ENCODE measurements at regions not wholly inside any gene's neighbourhood (a gene's known extent, or its start where the extent isn't known, plus 50 kb on each side); places are given as distances from the start of the nearest gene placed in this dataset.
"Not testable (repeated sequence)": the region's sequence is repeated elsewhere in the genome, so short reads cannot be mapped to it uniquely, and the experiment has no call there.

- Histone ChIP-seq H3F3A (ENCODE audit: insufficient read depth, low read length) (no peaks in the 10 kb centered on the region), H3K4me1 (ENCODE audit: insufficient read depth, low read length, severe bottlenecking) (no peaks in the 10 kb centered on the region), H3K79me2 (ENCODE audit: insufficient read depth, low read length) (no peaks in the 10 kb centered on the region), H3K36me3 (ENCODE audit: insufficient read depth, low read length) (no peaks in the 10 kb centered on the region), H3K4me2 (ENCODE audit: low read length) (no peak overlapping the region), H3K4me3 (ENCODE audit: low read depth, low read length, poor library complexity, severe bottlenecking) (no peak overlapping the region), H3K27me3 (ENCODE audit: insufficient read depth, low read length) (no peaks in the 10 kb centered on the region), H3K9ac (ENCODE audit: low read length) (no peak overlapping the region), H3K9me2 (ENCODE audit: low read depth, low read length) (no peaks in the 10 kb centered on the region), H3K9me3 (ENCODE audit: low read length) (no peaks in the 10 kb centered on the region), H4K20me1 (ENCODE audit: insufficient read depth, low read length) (no peaks in the 10 kb centered on the region), H2AFZ (ENCODE audit: low read length) (no peak overlapping the region), H3K27ac (ENCODE audit: low read depth, low read length, poor library complexity, severe bottlenecking) (no peak overlapping the region)
- no peak for TF ChIP-seq EZH2 (IDR thresholded peaks at IDR 0.05; ENCODE audit: borderline replicate concordance, low read length)
- TF ChIP-seq CTCF (IDR thresholded peaks at IDR 0.05; ENCODE audit: low read length) = no peak
Measured at GRCh38 chr4:125179727-125180126, 135.0 kb upstream of the FAT4 start.

- Histone ChIP-seq H3K4me3 (ENCODE audit: low read depth, low read length, poor library complexity, severe bottlenecking) (no peak overlapping the region), H3K27ac (ENCODE audit: low read depth, low read length, poor library complexity, severe bottlenecking) (no peak overlapping the region), H3K9me2 (ENCODE audit: low read depth, low read length) (no peaks in the 10 kb centered on the region), H3K79me2 (ENCODE audit: insufficient read depth, low read length) (no peaks in the 10 kb centered on the region), H2AFZ (ENCODE audit: low read length) (no peak overlapping the region), H3K4me2 (ENCODE audit: low read length) (no peak overlapping the region), H3F3A (ENCODE audit: insufficient read depth, low read length) (no peaks in the 10 kb centered on the region), H4K20me1 (ENCODE audit: insufficient read depth, low read length) (no peaks in the 10 kb centered on the region), H3K36me3 (ENCODE audit: insufficient read depth, low read length) (no peaks in the 10 kb centered on the region), H3K9me3 (ENCODE audit: low read length) (no peaks in the 10 kb centered on the region), H3K9ac (ENCODE audit: low read length) (no peak overlapping the region), H3K4me1 (ENCODE audit: insufficient read depth, low read length, severe bottlenecking) (no peaks in the 10 kb centered on the region), H3K27me3 (ENCODE audit: insufficient read depth, low read length) (no peaks in the 10 kb centered on the region)
- TF ChIP-seq CTCF (IDR thresholded peaks at IDR 0.05; ENCODE audit: low read length) (no peak), EZH2 (IDR thresholded peaks at IDR 0.05; ENCODE audit: borderline replicate concordance, low read length) (no peak)
Measured at GRCh38 chr4:125169192-125169591, 145.6 kb upstream of the FAT4 start.

- Histone ChIP-seq H3K27me3 (ENCODE audit: insufficient read depth, low read length) (no peaks in the 10 kb centered on the region), H3K36me3 (ENCODE audit: insufficient read depth, low read length) (no peaks in the 10 kb centered on the region), H2AFZ (ENCODE audit: low read length) (no peak overlapping the region), H3K4me1 (ENCODE audit: insufficient read depth, low read length, severe bottlenecking) (no peaks in the 10 kb centered on the region), H3K79me2 (ENCODE audit: insufficient read depth, low read length) (no peaks in the 10 kb centered on the region), H3K4me2 (ENCODE audit: low read length) (no peak overlapping the region), H3K9me2 (ENCODE audit: low read depth, low read length) (no peaks in the 10 kb centered on the region), H3K9ac (ENCODE audit: low read length) (no peak overlapping the region), H3F3A (ENCODE audit: insufficient read depth, low read length) (no peaks in the 10 kb centered on the region), H3K27ac (ENCODE audit: low read depth, low read length, poor library complexity, severe bottlenecking) (no peak overlapping the region), H3K9me3 (ENCODE audit: low read length) (no peaks in the 10 kb centered on the region), H4K20me1 (ENCODE audit: insufficient read depth, low read length) (no peaks in the 10 kb centered on the region), H3K4me3 (ENCODE audit: low read depth, low read length, poor library complexity, severe bottlenecking) (no peak overlapping the region)
- TF ChIP-seq EZH2 (IDR thresholded peaks at IDR 0.05; ENCODE audit: borderline replicate concordance, low read length) (no peak), CTCF (IDR thresholded peaks at IDR 0.05; ENCODE audit: low read length) (no peak)
Measured at GRCh38 chr4:125168531-125168930, 146.2 kb upstream of the FAT4 start.

GRCh38 chr4:125166012-125166411 lies 148.7 kb upstream of the FAT4 start:
- H3F3A ChIP-seq (ENCODE audit: insufficient read depth, low read length); H3K9me2 ChIP-seq (ENCODE audit: low read depth, low read length); H3K27me3 ChIP-seq (ENCODE audit: insufficient read depth, low read length); H3K9me3 ChIP-seq (ENCODE audit: low read length); H3K36me3 ChIP-seq (ENCODE audit: insufficient read depth, low read length); H3K79me2 ChIP-seq (ENCODE audit: insufficient read depth, low read length); H3K27ac ChIP-seq (ENCODE audit: low read depth, low read length, poor library complexity, severe bottlenecking); H2AFZ ChIP-seq (ENCODE audit: low read length); H4K20me1 ChIP-seq (ENCODE audit: insufficient read depth, low read length); H3K9ac ChIP-seq (ENCODE audit: low read length); H3K4me3 ChIP-seq (ENCODE audit: low read depth, low read length, poor library complexity, severe bottlenecking); H3K4me1 ChIP-seq (ENCODE audit: insufficient read depth, low read length, severe bottlenecking); H3K4me2 ChIP-seq (ENCODE audit: low read length): not testable (repeated sequence)

Measured in OCI-LY1 (cell line).